ENCODE measurements at regions not wholly inside any gene's neighbourhood (a gene's known extent, or its start where the extent isn't known, plus 50 kb on each side); places are given as distances from the start of the nearest gene placed in this dataset.

DNA sequence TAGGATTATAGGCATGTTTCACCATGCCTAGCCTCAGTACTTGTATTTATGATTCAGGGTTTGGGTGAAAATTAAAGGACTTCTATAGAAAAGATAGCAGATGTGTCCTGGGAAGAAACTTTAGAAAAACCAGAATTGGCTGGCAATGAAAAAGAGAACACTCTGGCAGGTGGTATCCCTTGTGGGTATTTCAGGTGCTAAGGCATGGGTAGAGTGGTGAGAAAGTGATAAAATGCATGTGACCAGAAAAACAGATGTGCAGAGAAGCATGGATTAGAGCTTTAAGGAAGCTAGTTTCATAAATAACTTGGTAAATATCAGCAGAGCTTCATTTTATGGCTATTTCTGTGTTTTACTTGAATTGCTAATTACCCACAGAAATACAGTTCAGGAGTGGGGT is 622.2 kb downstream of the DOK5 start:
- TF ChIP-seq, protein P1, sequence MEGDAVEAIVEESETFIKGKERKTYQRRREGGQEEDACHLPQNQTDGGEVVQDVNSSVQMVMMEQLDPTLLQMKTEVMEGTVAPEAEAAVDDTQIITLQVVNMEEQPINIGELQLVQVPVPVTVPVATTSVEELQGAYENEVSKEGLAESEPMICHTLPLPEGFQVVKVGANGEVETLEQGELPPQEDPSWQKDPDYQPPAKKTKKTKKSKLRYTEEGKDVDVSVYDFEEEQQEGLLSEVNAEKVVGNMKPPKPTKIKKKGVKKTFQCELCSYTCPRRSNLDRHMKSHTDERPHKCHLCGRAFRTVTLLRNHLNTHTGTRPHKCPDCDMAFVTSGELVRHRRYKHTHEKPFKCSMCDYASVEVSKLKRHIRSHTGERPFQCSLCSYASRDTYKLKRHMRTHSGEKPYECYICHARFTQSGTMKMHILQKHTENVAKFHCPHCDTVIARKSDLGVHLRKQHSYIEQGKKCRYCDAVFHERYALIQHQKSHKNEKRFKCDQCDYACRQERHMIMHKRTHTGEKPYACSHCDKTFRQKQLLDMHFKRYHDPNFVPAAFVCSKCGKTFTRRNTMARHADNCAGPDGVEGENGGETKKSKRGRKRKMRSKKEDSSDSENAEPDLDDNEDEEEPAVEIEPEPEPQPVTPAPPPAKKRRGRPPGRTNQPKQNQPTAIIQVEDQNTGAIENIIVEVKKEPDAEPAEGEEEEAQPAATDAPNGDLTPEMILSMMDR (conservative IDR thresholded peaks at IDR 0.05): no peak
- TF ChIP-seq ZFX (IDR thresholded peaks at IDR 0.05): no peak
